Fibroblast of mammary gland (primary cell): ENCODE measurements at regions not wholly inside any gene's neighbourhood (a gene's known extent, or its start where the extent isn't known, plus 50 kb on each side); places are given as distances from the start of the nearest gene placed in this dataset.
A peak's percentile ranks its signal among the peaks of the same experiment; 100 is the strongest.
"Not testable (repeated sequence)": the region's sequence is repeated elsewhere in the genome, so short reads cannot be mapped to it uniquely, and the experiment has no call there.

ENCODE experiments used
- DNase-seq: peaks from one replicate; pipeline ENCODE4 v3.0.0-alpha.2; 2010; ENCODE audit warnings: low read depth
- H3K4me3 ChIP-seq: 2 replicates; pipeline ENCODE4 v1.5.1; 2011; ENCODE audit warnings: low read depth, mild to moderate bottlenecking, low read length, moderate library complexity; ENCODE audit not compliant: control insufficient read depth
- CTCF ChIP-seq: conservative IDR thresholded peaks from 2 replicates; pipeline ENCODE4 v1.5.1; 2011; ENCODE audit warnings: low read depth, low read length, inconsistent platforms; ENCODE audit not compliant: control insufficient read depth, insufficient read depth

- TF ChIP-seq CTCF, result no peak
- H3K4me3 ChIP-seq, result no peak overlapping the region
- no peak for DNase-seq
These were observed 94.2 kb upstream of the MAMLD1 start for GRCh38 chrX:150268839-150269355.

- peak; percentile 9 for DNase-seq
- no peak overlapping the region for H3K4me3 ChIP-seq
- TF ChIP-seq CTCF, result no peak
These were observed 93.4 kb upstream of the MAMLD1 start for GRCh38 chrX:150269605-150270254.

- no peak for DNase-seq
- TF ChIP-seq CTCF, result no peak
- no peak overlapping the region for H3K4me3 ChIP-seq
These were observed 92.5 kb upstream of the MAMLD1 start for GRCh38 chrX:150270622-150271021.

- not testable (repeated sequence) for DNase-seq, H3K4me3 ChIP-seq
These were observed 89.4 kb upstream of the MAMLD1 start for GRCh38 chrX:150273575-150274294.

- H3K4me3 ChIP-seq, result no peak overlapping the region
- no peak for TF ChIP-seq CTCF
- no peak for DNase-seq
These were observed 80.2 kb upstream of the MAMLD1 start for GRCh38 chrX:150282953-150283352.

GRCh38 chrX:150291014-150291413 lies 72.1 kb upstream of the MAMLD1 start:
- DNase-seq, result no peak
- no peak for TF ChIP-seq CTCF

GRCh38 chrX:150293311-150294013 lies 69.7 kb upstream of the MAMLD1 start:
- no peak for TF ChIP-seq CTCF
- no peak overlapping the region for H3K4me3 ChIP-seq
- no peak for DNase-seq

More at GRCh38 chrX:150291014-150291413, 72.1 kb upstream of the MAMLD1 start:
- H3K4me3 ChIP-seq, result no peak overlapping the region
